Endothelial cell of umbilical vein (primary cell): ENCODE measurements at regions not wholly inside any gene's neighbourhood (a gene's known extent, or its start where the extent isn't known, plus 50 kb on each side); places are given as distances from the start of the nearest gene placed in this dataset.
A peak's percentile ranks its signal among the peaks of the same experiment; 100 is the strongest.

Experiments used
- BruUV-seq: library from RNA; stranded (reverse); fragments of 400-500 nt; replicated peaks from 2 replicates; lab custom pipeline; 2021; lab: Mats Ljungman, UMichigan
- CTCF ChIA-PET: fragments of 300-600, 350-600 bp; sonication (Branson Sonifier 250); formaldehyde crosslinking; loops from one replicate; lab custom pipeline; 2021; ENCODE audit warnings: antibody characterized with exemption, inconsistent platforms; lab: Charles Lee
- POLR2A ChIA-PET: fragments of 300-600, 350-600 bp; sonication (Branson Sonifier 250); formaldehyde crosslinking; loops from one replicate; lab custom pipeline; 2021; ENCODE audit warnings: antibody characterized with exemption, inconsistent platforms; lab: Charles Lee
- DNase-seq: peaks from one replicate; pipeline ENCODE4 v3.0.0-alpha.2; 2011; ENCODE audit warnings: low read depth, low spot score
- FAIRE-seq: peaks from 2 replicates; lab custom pipeline; 2011; peaks lifted over from hg19 to GRCh38; lab: Jason Lieb, UNC
- H2AFZ ChIP-seq: 2 replicates; pipeline ENCODE4 v1.6.0; 2012; ENCODE audit warnings: low read depth, low read length, control low read depth, inconsistent platforms
- H3K27ac ChIP-seq: 2 replicates; pipeline ENCODE4 v1.5.1; 2011; ENCODE audit warnings: low read depth, mild to moderate bottlenecking, control low read depth, low read length, moderate library complexity; ENCODE audit not compliant: insufficient read depth
- H3K27me3 ChIP-seq, 2 experiments: 2 replicates each; pipeline versions ENCODE4 v1.6.0 to v1.6.1; 2011; ENCODE audit warnings: low read length in 2 of 2, mixed read lengths in 1 of 2; ENCODE audit not compliant: control insufficient read depth in 2 of 2, insufficient read depth in 2 of 2
- H3K36me3 ChIP-seq, 2 experiments: 2 replicates in 1 of 2; 3 replicates in 1 of 2; pipeline ENCODE4 v1.5.1; 2011; ENCODE audit warnings: low read length in 2 of 2, mild to moderate bottlenecking in 1 of 2, moderate library complexity in 1 of 2; ENCODE audit not compliant: control insufficient read depth in 2 of 2, insufficient read depth in 2 of 2; ENCODE audit errors: extremely low read depth in 1 of 2
- H3K4me1 ChIP-seq: 3 replicates; pipeline ENCODE4 v1.5.1; 2011; ENCODE audit warnings: mild to moderate bottlenecking, low read length; ENCODE audit not compliant: control insufficient read depth, insufficient read depth; ENCODE audit errors: extremely low read depth
- H3K4me2 ChIP-seq: 2 replicates; pipeline ENCODE4 v1.6.1; 2011; ENCODE audit warnings: low read length, control low read depth, mixed read lengths; ENCODE audit not compliant: insufficient read depth
- H3K4me3 ChIP-seq, 3 experiments: fragments of 200-600 bp in 1 of 3; sonication (generic), shearing (Covaris generic) in 1 of 3; replicated peaks in 1 of 3; 2 replicates each; pipeline ENCODE4 v1.5.1; 2011 to 2016; ENCODE audit warnings: control low read depth in 3 of 3, low read length in 3 of 3, mild to moderate bottlenecking in 2 of 3, inconsistent platforms in 1 of 3, low read depth in 1 of 3, moderate library complexity in 1 of 3; ENCODE audit not compliant: insufficient read depth in 1 of 3
- H3K79me2 ChIP-seq: 2 replicates; pipeline ENCODE4 v1.6.0; 2012; ENCODE audit warnings: low read length, inconsistent platforms; ENCODE audit not compliant: control insufficient read depth, insufficient read depth
- H3K9ac ChIP-seq: replicated peaks from 2 replicates; pipeline ENCODE3; 2011; ENCODE audit warnings: low read length, control low read depth; ENCODE audit not compliant: insufficient read depth; ENCODE audit errors: extremely low read depth
- H3K9me1 ChIP-seq: replicated peaks from 3 replicates; pipeline ENCODE4 v1.6.0; 2011; ENCODE audit warnings: mild to moderate bottlenecking, low read length; ENCODE audit not compliant: control insufficient read depth, insufficient read depth; ENCODE audit errors: extremely low read depth
- H3K9me3 ChIP-seq: replicated peaks from 2 replicates; pipeline ENCODE4 v1.5.1; 2012; ENCODE audit warnings: low read length, inconsistent platforms; ENCODE audit not compliant: control insufficient read depth, insufficient read depth
- H4K20me1 ChIP-seq: replicated peaks from 2 replicates; pipeline ENCODE3; 2011; ENCODE audit warnings: mild to moderate bottlenecking, low read length; ENCODE audit not compliant: control insufficient read depth, insufficient read depth; ENCODE audit errors: extremely low read depth
- CTCF ChIP-seq, 2 donors: IDR thresholded peaks; 1 replicate in 1 of 2; 2 replicates in 1 of 2; pipeline ENCODE4 v1.5.1; 2011; ENCODE audit warnings: low read length in 2 of 2, mild to moderate bottlenecking in 2 of 2, moderate library complexity in 2 of 2, control low read depth in 1 of 2, inconsistent platforms in 1 of 2, low read depth in 1 of 2; ENCODE audit not compliant: insufficient read depth in 1 of 2; ENCODE audit errors: extremely low read depth in 1 of 2
- EZH2 ChIP-seq: IDR thresholded peaks from 2 replicates; pipeline ENCODE4 v1.6.1; 2012; ENCODE audit warnings: borderline replicate concordance, low read depth, mild to moderate bottlenecking, moderate library complexity, low read length, inconsistent platforms; ENCODE audit not compliant: severe bottlenecking
- FOS ChIP-seq: IDR thresholded peaks from 2 replicates; pipeline ENCODE4 v1.6.1; 2011; ENCODE audit warnings: mild to moderate bottlenecking, low read length, moderate library complexity, borderline replicate concordance; ENCODE audit not compliant: insufficient read depth
- GATA2 ChIP-seq: IDR thresholded peaks from 2 replicates; pipeline ENCODE4 v1.7.0; 2011; ENCODE audit warnings: low read depth, mild to moderate bottlenecking, moderate library complexity, mixed read lengths, low read length; ENCODE audit not compliant: insufficient read length, insufficient read depth
- JUN ChIP-seq: IDR thresholded peaks from 2 replicates; pipeline ENCODE4 v1.6.1; 2011; ENCODE audit warnings: borderline replicate concordance, low read depth; ENCODE audit not compliant: insufficient read length, insufficient read depth
- MAX ChIP-seq: IDR thresholded peaks from 2 replicates; pipeline ENCODE4 v1.6.1; 2011; ENCODE audit not compliant: insufficient read depth, insufficient read length
- MYC ChIP-seq: IDR thresholded peaks from one replicate; pipeline ENCODE4 v1.6.1; 2011; ENCODE audit warnings: mild to moderate bottlenecking, low read depth, low read length
- POLR2A ChIP-seq: IDR thresholded peaks from 2 replicates; pipeline ENCODE4 v1.6.1; 2012; ENCODE audit warnings: low read depth, mild to moderate bottlenecking, control low read depth, low read length
- POLR2AphosphoS5 ChIP-seq: IDR thresholded peaks from 2 replicates; pipeline ENCODE4 v1.6.1; 2012; ENCODE audit warnings: low read depth, mild to moderate bottlenecking, control low read depth, low read length, moderate library complexity; ENCODE audit not compliant: insufficient read depth
- dilution Hi-C: fragments of 300-500 bp; cut with MboI; formaldehyde crosslinking; loops from one replicate; pipeline ENCODE4 v1.15.0; 2019; ENCODE audit warnings: low sequenced_read_pairs; ENCODE audit not compliant: extremely low pct_ligation_motif_present
- intact Hi-C: fragments of 100-400 bp; cut with micrococcal nuclease; formaldehyde crosslinking; loops from one replicate; pipeline ENCODE4 v1.10.0; 2022

- H4K20me1 ChIP-seq, result no peaks in the 10 kb centered on the region
- POLR2A ChIA-PET, result no interaction called here
- no peak for FAIRE-seq
- peaks cover 23% of the 10 kb centered on the region for H3K4me1 ChIP-seq
- H3K9ac ChIP-seq, result peak overlapping the region; percentile 19
- CTCF ChIA-PET, result interaction anchor here (0.9 to 3.8 kb wide), 11 partner anchors 16 to 771 kb away, joined by 3 to 67 read pairs (median 4); partner anchors contain the start of gene FBXO11
- peak overlapping the region; percentile 69 for H2AFZ ChIP-seq
- no peak for DNase-seq
- no peaks in the 10 kb centered on the region for H3K9me1 ChIP-seq
- H3K9me3 ChIP-seq, result no peaks in the 10 kb centered on the region
- H3K4me3 ChIP-seq, result no peak overlapping the region
- peak overlapping the region; percentile 21 for H3K4me2 ChIP-seq
- no peaks in the 10 kb centered on the region for H3K36me3 ChIP-seq
- TF ChIP-seq MAX, result no peak
- no peak for TF ChIP-seq JUN
- no peak for TF ChIP-seq EZH2
- no peak for TF ChIP-seq CTCF (IDR thresholded peaks at IDR 0.05; ENCODE audit: extremely low read depth in 1 of 2, insufficient read depth in 1 of 2, low read depth in 1 of 2, low read length in 2 of 2)
- TF ChIP-seq POLR2A, result no peak
- TF ChIP-seq FOS, result no peak
- no peak for TF ChIP-seq GATA2
- TF ChIP-seq MYC, result no peak
- no peak for TF ChIP-seq POLR2AphosphoS5
- no peaks in the 10 kb centered on the region for H3K27me3 ChIP-seq
- no peaks in the 10 kb centered on the region for H3K79me2 ChIP-seq
- BruUV-seq, result no TSS peak
- dilution Hi-C loops (no loop called here), intact Hi-C loops (loop anchor here (1.0 to 5.0 kb wide), 10 partner anchors 200 to 769 kb away; partner anchors contain the start of genes FBXO11 and MSH6)
- peak overlapping the region; percentile 77 for H3K27ac ChIP-seq
These were observed 199.6 kb upstream of the FBXO11 start for GRCh38 chr2:48105848-48106247.
